GM23338 (cell line): ENCODE measurements at regions not wholly inside any gene's neighbourhood (a gene's known extent, or its start where the extent isn't known, plus 50 kb on each side); places are given as distances from the start of the nearest gene placed in this dataset.

Experiments used
- ATAC-seq: fragments of 200-7000 bp; cut with Tn5 transposase; 3 replicates; pipeline ENCODE4 v1.9.1; 2020
- DNase-seq: peaks from one replicate; pipeline ENCODE4 v3.0.0-alpha.2; 2015; ENCODE audit warnings: low spot score
- H2AFZ ChIP-seq: fragments of 200-600 bp; sonication (generic); 2 replicates; pipeline ENCODE4 v1.8.0; 2016; ENCODE audit warnings: antibody characterized with exemption, mild to moderate bottlenecking, moderate library complexity
- H3F3A ChIP-seq: fragments of 200-600 bp; sonication (generic); replicated peaks from 2 replicates; pipeline ENCODE4 v1.8.0; 2017; ENCODE audit warnings: antibody characterized with exemption, mixed run types, low read depth
- H3K27ac ChIP-seq: fragments of 200-600 bp; sonication (generic); 2 replicates; pipeline ENCODE4 v1.6.1; 2016; ENCODE audit warnings: low read depth
- H3K27me3 ChIP-seq: fragments of 200-600 bp; sonication (generic); 2 replicates; pipeline ENCODE4 v1.8.0; 2016; ENCODE audit warnings: mild to moderate bottlenecking, mixed run types, moderate library complexity; ENCODE audit not compliant: insufficient read depth
- H3K36me3 ChIP-seq: fragments of 200-600 bp; sonication (generic); 2 replicates; pipeline ENCODE4 v1.8.0; 2016; ENCODE audit warnings: mild to moderate bottlenecking; ENCODE audit not compliant: insufficient read depth
- H3K4me1 ChIP-seq: fragments of 200-600 bp; sonication (generic); 2 replicates; pipeline ENCODE4 v1.8.0; 2016; ENCODE audit warnings: mild to moderate bottlenecking, moderate library complexity; ENCODE audit not compliant: insufficient read depth
- H3K4me2 ChIP-seq: fragments of 200-600 bp; sonication (generic); 2 replicates; pipeline ENCODE4 v1.7.1; 2017; ENCODE audit warnings: mixed run types
- H3K4me3 ChIP-seq: fragments of 200-600 bp; sonication (generic); 2 replicates; pipeline ENCODE4 v1.6.1; 2016; ENCODE audit warnings: mixed run types
- H3K79me2 ChIP-seq: fragments of 200-600 bp; sonication (generic); replicated peaks from 2 replicates; pipeline ENCODE4 v1.8.0; 2017; ENCODE audit warnings: mild to moderate bottlenecking; ENCODE audit not compliant: insufficient read depth
- H3K9me2 ChIP-seq: fragments of 200-600 bp; sonication (generic); 2 replicates; pipeline ENCODE4 v1.8.0; 2017; ENCODE audit not compliant: insufficient read depth
- H4K20me1 ChIP-seq: fragments of 200-600 bp; sonication (generic); replicated peaks from 2 replicates; pipeline ENCODE4 v1.8.0; 2017; ENCODE audit warnings: mild to moderate bottlenecking; ENCODE audit not compliant: insufficient read depth
- H3K27ac Mint-ChIP-seq: 2 replicates; pipeline ENCODE4 v1.8.0; 2020; ENCODE audit warnings: inconsistent platforms, mild to moderate bottlenecking, moderate library complexity, mixed read lengths
- H3K27me3 Mint-ChIP-seq: 3 replicates; pipeline ENCODE4 v1.8.0; 2022; ENCODE audit warnings: low read depth, mild to moderate bottlenecking, moderate library complexity, mixed read lengths, inconsistent platforms; ENCODE audit not compliant: insufficient read depth, poor library complexity
- H3K36me3 Mint-ChIP-seq: 3 replicates; pipeline ENCODE4 v1.8.0; 2021; ENCODE audit warnings: low read depth, mild to moderate bottlenecking, inconsistent platforms, moderate library complexity, mixed read lengths
- H3K4me1 Mint-ChIP-seq: 3 replicates; pipeline ENCODE4 v1.8.0; 2020; ENCODE audit warnings: mild to moderate bottlenecking, inconsistent platforms, mixed read lengths
- H3K4me3 Mint-ChIP-seq: 3 replicates; pipeline ENCODE4 v1.8.0; 2021; ENCODE audit warnings: moderate library complexity, mild to moderate bottlenecking, inconsistent platforms, mixed read lengths
- H3K9me3 Mint-ChIP-seq: 3 replicates; pipeline ENCODE4 v1.8.0; 2020; ENCODE audit warnings: moderate library complexity, mild to moderate bottlenecking, inconsistent platforms, mixed read lengths
- CREB1 ChIP-seq: fragments of 250-450 bp; sonication (Bioruptor Pico); IDR thresholded peaks from 2 replicates; pipeline ENCODE4 v1.5.0; 2020; ENCODE audit warnings: low read depth, mild to moderate bottlenecking, moderate library complexity
- EZH2 ChIP-seq: fragments of 200-600 bp; sonication (generic); IDR thresholded peaks from one replicate; pipeline ENCODE4 v1.8.0; 2017; ENCODE audit warnings: antibody characterized with exemption, mild to moderate bottlenecking, low read depth; ENCODE audit not compliant: unreplicated experiment
- REST ChIP-seq: IDR thresholded peaks from one replicate; pipeline ENCODE4 v1.6.1; 2018; ENCODE audit warnings: antibody characterized with exemption; ENCODE audit not compliant: unreplicated experiment
- STAT1 ChIP-seq: IDR thresholded peaks from one replicate; pipeline ENCODE4 v1.6.1; 2016; ENCODE audit warnings: antibody characterized with exemption; ENCODE audit not compliant: unreplicated experiment
- ZNF331 ChIP-seq: fragments of 250-450 bp; sonication (Bioruptor Pico); IDR thresholded peaks from 2 replicates; pipeline ENCODE4 v1.5.0; 2020; ENCODE audit warnings: low read depth, mild to moderate bottlenecking, moderate library complexity
- ZNF462 ChIP-seq: fragments of 250-450 bp; sonication (Bioruptor Pico); IDR thresholded peaks from 2 replicates; pipeline ENCODE4 v1.5.0; 2020; ENCODE audit warnings: mild to moderate bottlenecking, moderate library complexity

- 0 out of 3 replicates have a peak, but pooled peaks cover 9% of the 10 kb centered on the region for H3K9me3 Mint-ChIP-seq
- no peaks in the 10 kb centered on the region for H3K27me3 ChIP-seq
- H3K36me3 ChIP-seq, result no peaks in the 10 kb centered on the region
- DNase-seq (no peak), ATAC-seq (no peak)
- no peak overlapping the region for H3K27ac Mint-ChIP-seq
- H2AFZ ChIP-seq, result no peak overlapping the region
- H3F3A ChIP-seq, result no peaks in the 10 kb centered on the region
- no peak overlapping the region for H3K4me3 ChIP-seq
- H3K4me1 ChIP-seq, result 0 out of 2 replicates have a peak, but pooled peaks cover 4% of the 10 kb centered on the region
- no peak overlapping the region for H3K4me2 ChIP-seq
- H3K36me3 Mint-ChIP-seq, result peaks cover 5% of the 10 kb centered on the region; the same call in 1 of the 3 replicates
- H3K27me3 Mint-ChIP-seq, result peaks cover 2% of the 10 kb centered on the region
- H3K79me2 ChIP-seq, result no peaks in the 10 kb centered on the region
- TF ChIP-seq ZNF462 (no peak), EZH2 (no peak)
- peaks cover 12% of the 10 kb centered on the region for H3K4me1 Mint-ChIP-seq
- no peak overlapping the region for H3K4me3 Mint-ChIP-seq
- H3K27ac ChIP-seq, result no peak overlapping the region
- no peaks in the 10 kb centered on the region for H3K9me2 ChIP-seq
- no peaks in the 10 kb centered on the region for H4K20me1 ChIP-seq
These were observed 292.0 kb upstream of the SUCLG2 start for GRCh38 chr3:67946436-67946835.

- no peak overlapping the region for H3K4me3 Mint-ChIP-seq
- 0 out of 3 replicates have a peak, but pooled peaks cover 3% of the 10 kb centered on the region for H3K36me3 Mint-ChIP-seq
- TF ChIP-seq REST, result no peak
- no peak for TF ChIP-seq ZNF331 (CRISPR knock-in tag)
- no peak for TF ChIP-seq STAT1
- TF ChIP-seq CREB1 (CRISPR knock-in tag), result no peak
- TF ChIP-seq EZH2, result no peak
- Histone ChIP-seq H3K4me1 (0 out of 2 replicates have a peak, but pooled peaks cover 4% of the 10 kb centered on the region), H3K27ac (no peak overlapping the region), H3K36me3 (no peaks in the 10 kb centered on the region), H2AFZ (no peak overlapping the region), H3K27me3 (no peaks in the 10 kb centered on the region), H3K79me2 (no peaks in the 10 kb centered on the region), H3K9me2 (no peaks in the 10 kb centered on the region), H3F3A (no peaks in the 10 kb centered on the region), H4K20me1 (no peaks in the 10 kb centered on the region), H3K4me3 (no peak overlapping the region), H3K4me2 (no peak overlapping the region)
- H3K27me3 Mint-ChIP-seq, result peaks cover 2% of the 10 kb centered on the region
- no peak overlapping the region for H3K27ac Mint-ChIP-seq
- ATAC-seq (no peak), DNase-seq (no peak)
- peaks cover 11% of the 10 kb centered on the region for H3K4me1 Mint-ChIP-seq
- H3K9me3 Mint-ChIP-seq, result 0 out of 3 replicates have a peak, but pooled peaks cover 9% of the 10 kb centered on the region
These were observed 289.1 kb upstream of the SUCLG2 start for GRCh38 chr3:67943546-67943945.
